H9 (cell line): ENCODE measurements at regions not wholly inside any gene's neighbourhood (a gene's known extent, or its start where the extent isn't known, plus 50 kb on each side); places are given as distances from the start of the nearest gene placed in this dataset.

Experiments
- DNase-seq: peaks from one replicate; pipeline ENCODE4 v3.0.0-alpha.2; 2017
- H2AFZ ChIP-seq: one replicate; pipeline ENCODE4 v1.6.1; 2013; ENCODE audit warnings: mild to moderate bottlenecking, low read length, control low read depth, moderate library complexity
- H2AK5ac ChIP-seq: 2 replicates; pipeline ENCODE4 v1.6.1; 2013; ENCODE audit warnings: low read length, control low read depth, mixed read lengths; ENCODE audit not compliant: insufficient read length
- H2BK120ac ChIP-seq: one replicate; pipeline ENCODE4 v1.6.1; 2013; ENCODE audit warnings: low read depth, mild to moderate bottlenecking, low read length, control low read depth, inconsistent platforms; ENCODE audit not compliant: poor library complexity, severe bottlenecking
- H2BK12ac ChIP-seq: 2 replicates; pipeline ENCODE4 v1.6.1; 2013; ENCODE audit warnings: low read length, control low read depth, mixed read lengths, low read depth; ENCODE audit not compliant: insufficient read length
- H2BK15ac ChIP-seq: 2 replicates; pipeline ENCODE4 v1.6.1; 2013; ENCODE audit warnings: low read depth, low read length, control low read depth
- H2BK20ac ChIP-seq: one replicate; pipeline ENCODE4 v1.6.1; 2013; ENCODE audit warnings: low read depth, mild to moderate bottlenecking, low read length, control low read depth, inconsistent platforms; ENCODE audit not compliant: poor library complexity, severe bottlenecking
- H2BK5ac ChIP-seq: 2 replicates; pipeline ENCODE4 v1.6.1; 2013; ENCODE audit warnings: low read length, control low read depth, mixed read lengths; ENCODE audit not compliant: insufficient read length
- H3K14ac ChIP-seq: 2 replicates; pipeline ENCODE4 v1.6.1; 2013; ENCODE audit warnings: low read length, control low read depth; ENCODE audit not compliant: insufficient read depth
- H3K18ac ChIP-seq: 2 replicates; pipeline ENCODE4 v1.6.1; 2013; ENCODE audit warnings: low read depth, mild to moderate bottlenecking, mixed read lengths, low read length, control low read depth; ENCODE audit not compliant: insufficient read length
- H3K23ac ChIP-seq: 2 replicates; pipeline ENCODE4 v1.6.1; 2013; ENCODE audit warnings: low read length, control low read depth, mixed read lengths, low read depth; ENCODE audit not compliant: insufficient read length
- H3K23me2 ChIP-seq: 2 replicates; pipeline ENCODE4 v1.6.1; 2013; ENCODE audit warnings: low read depth, mild to moderate bottlenecking, mixed read lengths, low read length, control low read depth; ENCODE audit not compliant: insufficient read length, poor library complexity, severe bottlenecking
- H3K27ac ChIP-seq: 2 replicates; pipeline ENCODE4 v1.5.1; 2013; ENCODE audit warnings: low read length, control low read depth, mixed read lengths, low read depth; ENCODE audit not compliant: insufficient read length
- H3K27me3 ChIP-seq: 2 replicates; pipeline ENCODE4 v1.6.1; 2013; ENCODE audit warnings: low read length, control low read depth, inconsistent platforms; ENCODE audit not compliant: insufficient read depth
- H3K4ac ChIP-seq: 2 replicates; pipeline ENCODE4 v1.6.1; 2013; ENCODE audit warnings: low read depth, mild to moderate bottlenecking, control low read depth, inconsistent platforms, low read length, moderate library complexity
- H3K4me1 ChIP-seq: 2 replicates; pipeline ENCODE4 v1.6.1; 2013; ENCODE audit warnings: low read length, control low read depth, inconsistent platforms; ENCODE audit not compliant: insufficient read depth
- H3K4me2 ChIP-seq: 2 replicates; pipeline ENCODE4 v1.6.1; 2013; ENCODE audit warnings: low read length, control low read depth, mixed read lengths; ENCODE audit not compliant: insufficient read length, insufficient read depth
- H3K56ac ChIP-seq: 2 replicates; pipeline ENCODE4 v1.6.1; 2013; ENCODE audit warnings: low read depth, mild to moderate bottlenecking, mixed read lengths, low read length, control low read depth; ENCODE audit not compliant: insufficient read length
- H3K79me1 ChIP-seq: 2 replicates; pipeline ENCODE4 v1.6.1; 2013; ENCODE audit warnings: low read depth, mild to moderate bottlenecking, moderate library complexity, low read length, control low read depth, inconsistent platforms; ENCODE audit not compliant: insufficient read depth, poor library complexity, severe bottlenecking
- H3K79me2 ChIP-seq: 2 replicates; pipeline ENCODE4 v1.6.1; 2013; ENCODE audit warnings: low read length, control low read depth, inconsistent platforms; ENCODE audit not compliant: insufficient read depth
- H3K9ac ChIP-seq: 2 replicates; pipeline ENCODE4 v1.6.1; 2013; ENCODE audit warnings: low read length, control low read depth, mixed read lengths; ENCODE audit not compliant: insufficient read length; ENCODE audit errors: extremely low read depth
- H3K9me3 ChIP-seq: one replicate; pipeline ENCODE4 v1.6.1; 2013; ENCODE audit warnings: low read depth, low read length, inconsistent platforms; ENCODE audit not compliant: control insufficient read depth
- H3T11ph ChIP-seq: one replicate; pipeline ENCODE4 v1.6.1; 2013; ENCODE audit warnings: mild to moderate bottlenecking, low read length, control low read depth, inconsistent platforms
- H4K20me1 ChIP-seq: one replicate; pipeline ENCODE4 v1.6.1; 2013; ENCODE audit not compliant: control insufficient read depth, insufficient read length, insufficient read depth
- H4K5ac ChIP-seq: 2 replicates; pipeline ENCODE4 v1.6.1; 2013; ENCODE audit warnings: low read depth, mild to moderate bottlenecking, mixed read lengths, low read length, control low read depth; ENCODE audit not compliant: insufficient read length
- H4K8ac ChIP-seq: replicated peaks from 2 replicates; pipeline ENCODE4 v1.6.1; 2013; ENCODE audit warnings: low read length, control low read depth, mixed read lengths, low read depth; ENCODE audit not compliant: insufficient read length
- H4K91ac ChIP-seq: 2 replicates; pipeline ENCODE4 v1.6.1; 2013; ENCODE audit warnings: low read depth, mild to moderate bottlenecking, moderate library complexity, mixed read lengths, low read length, control low read depth; ENCODE audit not compliant: insufficient read length
- H3K27ac Mint-ChIP-seq, 3 experiments: 2 replicates in 2 of 3; 3 replicates in 1 of 3; pipeline ENCODE4 v1.8.0; 2020 to 2021; ENCODE audit warnings: mixed read lengths in 3 of 3, mild to moderate bottlenecking in 1 of 3, moderate library complexity in 1 of 3
- H3K27me3 Mint-ChIP-seq: 2 replicates; pipeline ENCODE4 v1.8.0; 2021; ENCODE audit warnings: low read depth, mild to moderate bottlenecking, moderate library complexity, mixed read lengths
- H3K36me3 Mint-ChIP-seq, 3 experiments: 2 replicates in 2 of 3; 3 replicates in 1 of 3; pipeline ENCODE4 v1.8.0; 2020 to 2021; ENCODE audit warnings: low read depth in 3 of 3, mixed read lengths in 3 of 3; ENCODE audit not compliant: insufficient read depth in 1 of 3
- H3K4me1 Mint-ChIP-seq, 2 experiments: 2 replicates each; pipeline ENCODE4 v1.8.0; 2020; ENCODE audit warnings: mixed read lengths in 2 of 2
- H3K4me3 Mint-ChIP-seq, 2 experiments: 2 replicates in 1 of 2; 3 replicates in 1 of 2; pipeline ENCODE4 v1.8.0; 2020 to 2021; ENCODE audit warnings: mild to moderate bottlenecking in 2 of 2, mixed read lengths in 2 of 2, moderate library complexity in 1 of 2
- H3K9me3 Mint-ChIP-seq, 2 experiments: 2 replicates in 1 of 2; 3 replicates in 1 of 2; pipeline ENCODE4 v1.8.0; 2020; ENCODE audit warnings: mild to moderate bottlenecking in 2 of 2, mixed read lengths in 2 of 2, moderate library complexity in 1 of 2
- CTCF ChIP-seq: fragments of 200-600 bp; sonication (generic); conservative IDR thresholded peaks from 3 replicates; pipeline ENCODE4 v1.8.0; 2021; ENCODE audit warnings: antibody characterized with exemption, mild to moderate bottlenecking
- WGBS: extraction: QIAGEN DNeasy Blood & Tissue Kit; methylation state at CpG from one replicate; pipeline ENCODE4 v1.1.7; 2013; ENCODE audit warnings: missing lambda C conversion rate, low lambda C conversion rate, mixed read lengths; ENCODE audit not compliant: insufficient read length; ENCODE audit errors: extremely low coverage; 5-methylcytosine and 5-hydroxymethylcytosine counted together

- no peaks in the 10 kb centered on the region for H3K23me2 ChIP-seq
- Mint-ChIP-seq H3K9me3 (peaks cover 5 to 7% of the 10 kb centered on the region in 2 experiments; a peak in 3 of 5 replicates), H3K4me1 (no peaks in the 10 kb centered on the region), H3K27ac (no peak overlapping the region), H3K36me3 (no peaks in the 10 kb centered on the region), H3K27me3 (peaks cover 2% of the 10 kb centered on the region), H3K4me3 (no peak overlapping the region)
- no peak overlapping the region for H3T11ph ChIP-seq
- no peak overlapping the region for H4K5ac ChIP-seq
- no peak overlapping the region for H3K56ac ChIP-seq
- no peaks in the 10 kb centered on the region for H4K20me1 ChIP-seq
- H3K79me2 ChIP-seq, result no peaks in the 10 kb centered on the region
- H2BK15ac ChIP-seq, result no peak overlapping the region
- no peak overlapping the region for H3K27ac ChIP-seq
- peak; percentile 72 for TF ChIP-seq CTCF
- H2BK5ac ChIP-seq, result no peak overlapping the region
- no peak overlapping the region for H4K91ac ChIP-seq
- no peak overlapping the region for H3K4ac ChIP-seq
- no peak for DNase-seq
- no peak overlapping the region for H3K9ac ChIP-seq
- no peak overlapping the region for H2AK5ac ChIP-seq
- H3K18ac ChIP-seq, result no peak overlapping the region
- no peaks in the 10 kb centered on the region for H3K79me1 ChIP-seq
- H2AFZ ChIP-seq, result no peak overlapping the region
- H2BK20ac ChIP-seq, result no peak overlapping the region
- H3K23ac ChIP-seq, result no peak overlapping the region
- no peak overlapping the region for H4K8ac ChIP-seq
- no peak overlapping the region for H2BK12ac ChIP-seq
- H2BK120ac ChIP-seq, result no peak overlapping the region
- WGBS, result no CpG with 5 or more reads among the region's 4 CpGs
- H3K14ac ChIP-seq, result no peak overlapping the region
- H3K27me3 ChIP-seq, result no peaks in the 10 kb centered on the region
- H3K4me2 ChIP-seq, result no peak overlapping the region
- H3K9me3 ChIP-seq, result no peaks in the 10 kb centered on the region
- H3K4me1 ChIP-seq, result no peaks in the 10 kb centered on the region
Measured at GRCh38 chr2:129297430-129297829, 682.0 kb upstream of the RAB6C start.
